ENCODE measurements at regions not wholly inside any gene's neighbourhood (a gene's known extent, or its start where the extent isn't known, plus 50 kb on each side); places are given as distances from the start of the nearest gene placed in this dataset.

DNA sequence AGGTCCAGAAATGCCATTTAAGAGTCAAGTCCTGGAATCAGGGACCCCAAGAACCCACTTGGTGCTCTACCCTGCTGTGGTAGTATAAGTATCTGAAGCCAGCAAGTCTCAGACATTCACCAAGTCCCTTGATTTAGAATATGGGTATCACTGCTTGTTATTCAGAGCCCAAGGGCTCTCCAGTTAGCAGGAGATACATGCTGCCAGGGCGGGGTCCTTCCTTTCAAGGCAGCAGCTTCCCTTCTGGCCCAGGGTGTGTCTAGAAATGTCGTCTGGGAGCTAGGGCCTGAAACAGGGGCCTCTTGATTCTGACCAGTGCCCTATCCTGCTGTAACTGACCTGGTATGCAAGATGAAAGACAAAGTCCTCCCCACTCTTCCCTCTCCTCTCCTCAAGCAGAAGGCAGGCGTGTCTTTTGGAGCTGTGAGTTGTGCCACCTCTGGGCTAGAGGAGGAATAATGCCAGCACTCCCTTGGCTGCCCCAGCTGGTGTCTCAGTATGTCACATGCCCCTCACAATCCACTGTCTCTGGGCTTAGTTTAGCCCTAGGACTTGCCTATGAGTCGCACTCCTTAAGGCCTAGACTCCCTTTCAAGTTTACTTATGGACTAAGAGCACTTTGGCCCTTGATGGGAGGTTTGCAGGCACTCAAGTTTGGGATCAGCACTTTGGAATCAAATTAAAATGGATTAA is 200.2 kb downstream of the MRPL39 start:
- H3K79me2 ChIP-seq (replicated peaks; ENCODE audit: insufficient read depth): no peaks in the 10 kb centered on the region
- H2AFZ ChIP-seq: 0 out of 2 replicates have a peak overlapping the region, but pooled peaks have one; percentile 34
- Mint-ChIP-seq H3K4me1 (no peaks in the 10 kb centered on the region), H3K4me3 (no peak overlapping the region), H3K27ac (no peak overlapping the region), H3K36me3 (ENCODE audit: low read depth) (no peaks in the 10 kb centered on the region), H3K9me3 (no peaks in the 10 kb centered on the region), H3K27me3 (ENCODE audit: insufficient read depth, low read depth, poor library complexity) (peaks cover 2% of the 10 kb centered on the region)
- ATAC-seq (no peak), DNase-seq (ENCODE audit: low spot score) (no peak)
- H4K20me1 ChIP-seq (replicated peaks; ENCODE audit: insufficient read depth): no peaks in the 10 kb centered on the region
- H3K27ac ChIP-seq (ENCODE audit: low read depth): no peak overlapping the region
- TF ChIP-seq, protein P1, sequence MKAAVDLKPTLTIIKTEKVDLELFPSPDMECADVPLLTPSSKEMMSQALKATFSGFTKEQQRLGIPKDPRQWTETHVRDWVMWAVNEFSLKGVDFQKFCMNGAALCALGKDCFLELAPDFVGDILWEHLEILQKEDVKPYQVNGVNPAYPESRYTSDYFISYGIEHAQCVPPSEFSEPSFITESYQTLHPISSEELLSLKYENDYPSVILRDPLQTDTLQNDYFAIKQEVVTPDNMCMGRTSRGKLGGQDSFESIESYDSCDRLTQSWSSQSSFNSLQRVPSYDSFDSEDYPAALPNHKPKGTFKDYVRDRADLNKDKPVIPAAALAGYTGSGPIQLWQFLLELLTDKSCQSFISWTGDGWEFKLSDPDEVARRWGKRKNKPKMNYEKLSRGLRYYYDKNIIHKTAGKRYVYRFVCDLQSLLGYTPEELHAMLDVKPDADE (IDR thresholded peaks at IDR 0.05): no peak
- TF ChIP-seq EZH2phosphoT487 (IDR thresholded peaks at IDR 0.05; ENCODE audit: unreplicated experiment): no peak
- TF ChIP-seq, protein P2, sequence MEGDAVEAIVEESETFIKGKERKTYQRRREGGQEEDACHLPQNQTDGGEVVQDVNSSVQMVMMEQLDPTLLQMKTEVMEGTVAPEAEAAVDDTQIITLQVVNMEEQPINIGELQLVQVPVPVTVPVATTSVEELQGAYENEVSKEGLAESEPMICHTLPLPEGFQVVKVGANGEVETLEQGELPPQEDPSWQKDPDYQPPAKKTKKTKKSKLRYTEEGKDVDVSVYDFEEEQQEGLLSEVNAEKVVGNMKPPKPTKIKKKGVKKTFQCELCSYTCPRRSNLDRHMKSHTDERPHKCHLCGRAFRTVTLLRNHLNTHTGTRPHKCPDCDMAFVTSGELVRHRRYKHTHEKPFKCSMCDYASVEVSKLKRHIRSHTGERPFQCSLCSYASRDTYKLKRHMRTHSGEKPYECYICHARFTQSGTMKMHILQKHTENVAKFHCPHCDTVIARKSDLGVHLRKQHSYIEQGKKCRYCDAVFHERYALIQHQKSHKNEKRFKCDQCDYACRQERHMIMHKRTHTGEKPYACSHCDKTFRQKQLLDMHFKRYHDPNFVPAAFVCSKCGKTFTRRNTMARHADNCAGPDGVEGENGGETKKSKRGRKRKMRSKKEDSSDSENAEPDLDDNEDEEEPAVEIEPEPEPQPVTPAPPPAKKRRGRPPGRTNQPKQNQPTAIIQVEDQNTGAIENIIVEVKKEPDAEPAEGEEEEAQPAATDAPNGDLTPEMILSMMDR (conservative IDR thresholded peaks at IDR 0.05; ENCODE audit: low read depth in 2 of 2): no peak
- H3K9me2 ChIP-seq (ENCODE audit: insufficient read depth): no peaks in the 10 kb centered on the region
- no peaks in the 10 kb centered on the region for H3K4me1 ChIP-seq (ENCODE audit: insufficient read depth)
- no peak overlapping the region for H3K4me3 ChIP-seq
- H3K27me3 ChIP-seq (ENCODE audit: insufficient read depth): no peaks in the 10 kb centered on the region
- H3F3A ChIP-seq (replicated peaks; ENCODE audit: low read depth): no peaks in the 10 kb centered on the region
- no peak overlapping the region for H3K4me2 ChIP-seq
- no peaks in the 10 kb centered on the region for H3K36me3 ChIP-seq (ENCODE audit: insufficient read depth)

DNA sequence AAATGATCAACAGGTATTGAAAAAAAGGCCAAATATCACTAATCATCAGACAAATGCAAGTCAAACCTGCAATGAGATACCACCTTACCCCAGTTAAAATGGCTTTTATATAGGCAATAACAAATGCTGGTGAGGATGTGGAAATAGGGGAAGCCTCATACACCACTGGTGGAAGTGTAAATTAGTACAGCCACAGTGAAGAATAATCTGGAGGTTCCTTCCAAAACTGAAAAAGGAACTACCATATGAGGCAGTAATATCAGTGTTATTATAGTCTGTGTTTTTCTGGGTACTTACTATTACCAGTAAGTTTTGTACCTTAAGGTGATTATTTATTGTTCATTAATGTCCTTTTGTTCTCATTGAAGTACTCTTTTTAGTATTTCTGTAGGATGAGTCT is 201.3 kb downstream of the MRPL39 start:
- no peaks in the 10 kb centered on the region for H4K20me1 ChIP-seq (replicated peaks; ENCODE audit: insufficient read depth)
- no peak overlapping the region for H3K4me3 ChIP-seq
- H3K79me2 ChIP-seq (replicated peaks; ENCODE audit: insufficient read depth): no peaks in the 10 kb centered on the region
- H3K4me2 ChIP-seq: no peak overlapping the region
- H2AFZ ChIP-seq: no peak overlapping the region
- no peaks in the 10 kb centered on the region for H3K9me2 ChIP-seq (ENCODE audit: insufficient read depth)
- no peak for DNase-seq (ENCODE audit: low spot score)
- Mint-ChIP-seq H3K4me3 (no peak overlapping the region), H3K9me3 (no peaks in the 10 kb centered on the region), H3K4me1 (no peaks in the 10 kb centered on the region), H3K27me3 (ENCODE audit: insufficient read depth, low read depth, poor library complexity) (peaks cover 2% of the 10 kb centered on the region), H3K36me3 (ENCODE audit: low read depth) (no peaks in the 10 kb centered on the region), H3K27ac (no peak overlapping the region)
- H3F3A ChIP-seq (replicated peaks; ENCODE audit: low read depth): no peaks in the 10 kb centered on the region
- H3K36me3 ChIP-seq (ENCODE audit: insufficient read depth): no peaks in the 10 kb centered on the region
- H3K4me1 ChIP-seq (ENCODE audit: insufficient read depth): no peaks in the 10 kb centered on the region
- no peak for ATAC-seq
- H3K27ac ChIP-seq (ENCODE audit: low read depth): no peak overlapping the region
- H3K27me3 ChIP-seq (ENCODE audit: insufficient read depth): no peaks in the 10 kb centered on the region
- TF ChIP-seq POLR2AphosphoS5 (IDR thresholded peaks at IDR 0.05; ENCODE audit: low read depth) (no peak), ZNF331 (CRISPR knock-in tag; IDR thresholded peaks at IDR 0.05; ENCODE audit: low read depth) (no peak), EZH2 (IDR thresholded peaks at IDR 0.05; ENCODE audit: low read depth, unreplicated experiment) (no peak), STAT1 (IDR thresholded peaks at IDR 0.05; ENCODE audit: unreplicated experiment) (no peak), ZNF114 (CRISPR knock-in tag; IDR thresholded peaks at IDR 0.05) (no peak), JUNB (IDR thresholded peaks at IDR 0.05; ENCODE audit: unreplicated experiment) (no peak)
- TF ChIP-seq, protein P3, sequence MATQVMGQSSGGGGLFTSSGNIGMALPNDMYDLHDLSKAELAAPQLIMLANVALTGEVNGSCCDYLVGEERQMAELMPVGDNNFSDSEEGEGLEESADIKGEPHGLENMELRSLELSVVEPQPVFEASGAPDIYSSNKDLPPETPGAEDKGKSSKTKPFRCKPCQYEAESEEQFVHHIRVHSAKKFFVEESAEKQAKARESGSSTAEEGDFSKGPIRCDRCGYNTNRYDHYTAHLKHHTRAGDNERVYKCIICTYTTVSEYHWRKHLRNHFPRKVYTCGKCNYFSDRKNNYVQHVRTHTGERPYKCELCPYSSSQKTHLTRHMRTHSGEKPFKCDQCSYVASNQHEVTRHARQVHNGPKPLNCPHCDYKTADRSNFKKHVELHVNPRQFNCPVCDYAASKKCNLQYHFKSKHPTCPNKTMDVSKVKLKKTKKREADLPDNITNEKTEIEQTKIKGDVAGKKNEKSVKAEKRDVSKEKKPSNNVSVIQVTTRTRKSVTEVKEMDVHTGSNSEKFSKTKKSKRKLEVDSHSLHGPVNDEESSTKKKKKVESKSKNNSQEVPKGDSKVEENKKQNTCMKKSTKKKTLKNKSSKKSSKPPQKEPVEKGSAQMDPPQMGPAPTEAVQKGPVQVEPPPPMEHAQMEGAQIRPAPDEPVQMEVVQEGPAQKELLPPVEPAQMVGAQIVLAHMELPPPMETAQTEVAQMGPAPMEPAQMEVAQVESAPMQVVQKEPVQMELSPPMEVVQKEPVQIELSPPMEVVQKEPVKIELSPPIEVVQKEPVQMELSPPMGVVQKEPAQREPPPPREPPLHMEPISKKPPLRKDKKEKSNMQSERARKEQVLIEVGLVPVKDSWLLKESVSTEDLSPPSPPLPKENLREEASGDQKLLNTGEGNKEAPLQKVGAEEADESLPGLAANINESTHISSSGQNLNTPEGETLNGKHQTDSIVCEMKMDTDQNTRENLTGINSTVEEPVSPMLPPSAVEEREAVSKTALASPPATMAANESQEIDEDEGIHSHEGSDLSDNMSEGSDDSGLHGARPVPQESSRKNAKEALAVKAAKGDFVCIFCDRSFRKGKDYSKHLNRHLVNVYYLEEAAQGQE (IDR thresholded peaks at IDR 0.05; ENCODE audit: unreplicated experiment): no peak

All from GM23338 (cell line).